Neural progenitor cell (in vitro differentiated cells): ENCODE measurements at regions not wholly inside any gene's neighbourhood (a gene's known extent, or its start where the extent isn't known, plus 50 kb on each side); places are given as distances from the start of the nearest gene placed in this dataset.

Experiments
- DNase-seq: peaks from one replicate; pipeline ENCODE4 v3.0.0-alpha.2; 2016; ENCODE audit warnings: low spot score
- H2AFZ ChIP-seq: fragments of 200-600 bp; sonication (generic); replicated peaks from 2 replicates; pipeline ENCODE4 v1.6.1; 2016; ENCODE audit warnings: antibody characterized with exemption
- H3F3A ChIP-seq: fragments of 200-600 bp; sonication (generic); 2 replicates; pipeline ENCODE4 v1.6.1; 2016; ENCODE audit warnings: antibody characterized with exemption, low read depth
- H3K27ac ChIP-seq: fragments of 200-600 bp; sonication (generic); 2 replicates; pipeline ENCODE4 v1.5.1; 2016; ENCODE audit warnings: mild to moderate bottlenecking
- H3K27me3 ChIP-seq: fragments of 200-600 bp; sonication (generic); 2 replicates; pipeline ENCODE4 v1.6.1; 2016; ENCODE audit warnings: mild to moderate bottlenecking, moderate library complexity
- H3K36me3 ChIP-seq: fragments of 200-600 bp; sonication (generic); 2 replicates; pipeline ENCODE4 v1.5.1; 2016
- H3K4me1 ChIP-seq: fragments of 200-600 bp; sonication (generic); 2 replicates; pipeline ENCODE4 v1.6.1; 2016; ENCODE audit warnings: mixed run types
- H3K4me2 ChIP-seq: fragments of 200-600 bp; sonication (generic); 2 replicates; pipeline ENCODE4 v1.6.1; 2016
- H3K4me3 ChIP-seq: fragments of 200-600 bp; sonication (generic); 2 replicates; pipeline ENCODE4 v1.5.1; 2016
- H3K79me2 ChIP-seq: fragments of 200-600 bp; sonication (generic); 2 replicates; pipeline ENCODE4 v1.6.1; 2016; ENCODE audit warnings: low read depth
- H3K9ac ChIP-seq: fragments of 200-600 bp; sonication (generic); 2 replicates; pipeline ENCODE4 v1.6.1; 2016
- H3K9me3 ChIP-seq: fragments of 200-600 bp; sonication (generic); 2 replicates; pipeline ENCODE4 v1.5.1; 2016; ENCODE audit warnings: low read depth
- H4K20me1 ChIP-seq: fragments of 200-600 bp; sonication (generic); 2 replicates; pipeline ENCODE4 v1.6.1; 2016; ENCODE audit warnings: low read depth
- H3K27ac Mint-ChIP-seq: 3 replicates; pipeline ENCODE4 v1.8.0; 2021; ENCODE audit warnings: mixed read lengths
- H3K27me3 Mint-ChIP-seq: 2 replicates; pipeline ENCODE4 v1.8.0; 2022; ENCODE audit warnings: low read depth, mild to moderate bottlenecking, inconsistent platforms, moderate library complexity, mixed read lengths; ENCODE audit not compliant: insufficient read depth
- H3K36me3 Mint-ChIP-seq: 3 replicates; pipeline ENCODE4 v1.8.0; 2021; ENCODE audit warnings: mixed read lengths
- H3K4me1 Mint-ChIP-seq: 3 replicates; pipeline ENCODE4 v1.8.0; 2021; ENCODE audit warnings: mixed read lengths
- H3K4me3 Mint-ChIP-seq: 3 replicates; pipeline ENCODE4 v1.8.0; 2021; ENCODE audit warnings: mild to moderate bottlenecking, moderate library complexity, mixed read lengths
- H3K9me3 Mint-ChIP-seq: 3 replicates; pipeline ENCODE4 v1.8.0; 2020; ENCODE audit warnings: mixed read lengths
- EZH2 ChIP-seq: fragments of 200-600 bp; sonication (generic); IDR thresholded peaks from 2 replicates; pipeline ENCODE4 v1.6.1; 2017; ENCODE audit warnings: antibody characterized with exemption, mild to moderate bottlenecking, moderate library complexity
- EZH2phosphoT487 ChIP-seq: fragments of 200-600 bp; sonication (generic); IDR thresholded peaks from 2 replicates; pipeline ENCODE4 v1.6.1; 2017; ENCODE audit warnings: antibody characterized with exemption
- TF ChIP-seq, protein P1 (sequence below): fragments of 200-600 bp; sonication (generic); IDR thresholded peaks from 2 replicates; pipeline ENCODE4 v1.5.1; 2017; ENCODE audit warnings: antibody characterized with exemption, mild to moderate bottlenecking

DNA sequence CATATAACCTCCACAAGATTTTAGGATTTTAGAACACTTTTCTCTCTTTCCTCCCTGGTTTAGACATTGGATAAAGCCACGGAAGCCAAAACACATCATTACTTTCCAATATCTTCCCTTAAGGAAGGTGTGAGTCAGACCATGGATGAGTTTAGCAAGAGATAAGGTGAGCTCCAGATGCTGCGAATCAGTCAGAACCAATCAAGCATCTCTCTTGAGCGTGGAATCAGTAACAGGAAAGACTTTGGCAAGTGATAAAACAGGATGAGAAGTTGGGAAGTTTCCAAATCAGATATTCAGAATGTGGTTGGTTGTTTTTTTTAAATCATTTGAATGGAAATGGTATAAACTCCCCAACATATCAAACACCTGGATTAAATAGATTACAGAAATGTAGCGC is 397.8 kb downstream of the EFNA5 start:
- H3K9ac ChIP-seq: no peak overlapping the region
- H3K4me2 ChIP-seq: no peak overlapping the region
- H3K27ac ChIP-seq: no peak overlapping the region
- H3K36me3 Mint-ChIP-seq: no peaks in the 10 kb centered on the region
- H3K79me2 ChIP-seq: no peaks in the 10 kb centered on the region
- H4K20me1 ChIP-seq: no peaks in the 10 kb centered on the region
- H3K27me3 Mint-ChIP-seq: no peaks in the 10 kb centered on the region
- H3K4me1 ChIP-seq: peaks cover 10% of the 10 kb centered on the region
- no peaks in the 10 kb centered on the region for H3F3A ChIP-seq
- no peak overlapping the region for H3K4me3 ChIP-seq
- no peak overlapping the region for H3K4me3 Mint-ChIP-seq
- no peaks in the 10 kb centered on the region for H3K9me3 Mint-ChIP-seq
- H3K27ac Mint-ChIP-seq: no peak overlapping the region
- H3K4me1 Mint-ChIP-seq: peaks cover 3% of the 10 kb centered on the region
- H3K36me3 ChIP-seq: no peaks in the 10 kb centered on the region
- no peaks in the 10 kb centered on the region for H3K27me3 ChIP-seq
- no peak for DNase-seq
- no peak overlapping the region for H2AFZ ChIP-seq
- TF ChIP-seq, protein P1, sequence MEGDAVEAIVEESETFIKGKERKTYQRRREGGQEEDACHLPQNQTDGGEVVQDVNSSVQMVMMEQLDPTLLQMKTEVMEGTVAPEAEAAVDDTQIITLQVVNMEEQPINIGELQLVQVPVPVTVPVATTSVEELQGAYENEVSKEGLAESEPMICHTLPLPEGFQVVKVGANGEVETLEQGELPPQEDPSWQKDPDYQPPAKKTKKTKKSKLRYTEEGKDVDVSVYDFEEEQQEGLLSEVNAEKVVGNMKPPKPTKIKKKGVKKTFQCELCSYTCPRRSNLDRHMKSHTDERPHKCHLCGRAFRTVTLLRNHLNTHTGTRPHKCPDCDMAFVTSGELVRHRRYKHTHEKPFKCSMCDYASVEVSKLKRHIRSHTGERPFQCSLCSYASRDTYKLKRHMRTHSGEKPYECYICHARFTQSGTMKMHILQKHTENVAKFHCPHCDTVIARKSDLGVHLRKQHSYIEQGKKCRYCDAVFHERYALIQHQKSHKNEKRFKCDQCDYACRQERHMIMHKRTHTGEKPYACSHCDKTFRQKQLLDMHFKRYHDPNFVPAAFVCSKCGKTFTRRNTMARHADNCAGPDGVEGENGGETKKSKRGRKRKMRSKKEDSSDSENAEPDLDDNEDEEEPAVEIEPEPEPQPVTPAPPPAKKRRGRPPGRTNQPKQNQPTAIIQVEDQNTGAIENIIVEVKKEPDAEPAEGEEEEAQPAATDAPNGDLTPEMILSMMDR: no peak
- TF ChIP-seq EZH2 (no peak), EZH2phosphoT487 (no peak)
- no peaks in the 10 kb centered on the region for H3K9me3 ChIP-seq

DNA sequence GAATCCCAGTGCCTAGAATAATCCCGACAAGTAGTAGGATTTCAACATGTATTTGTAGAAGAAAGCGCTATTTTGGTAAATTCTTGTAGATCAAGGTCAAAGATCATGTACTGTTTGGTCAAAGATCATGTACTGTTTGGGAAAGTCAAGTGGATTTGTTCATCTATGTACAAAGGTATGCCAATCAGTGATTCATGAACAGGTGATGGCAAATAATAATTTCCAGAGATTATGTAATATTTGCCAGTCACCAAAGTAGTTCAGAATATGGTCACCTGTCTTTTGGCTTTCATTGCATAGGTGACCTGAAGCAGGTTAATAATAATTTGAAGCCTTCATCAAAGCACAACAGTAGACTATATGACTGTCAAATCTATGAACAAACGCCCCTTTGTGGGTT is 398.2 kb downstream of the EFNA5 start:
- Histone ChIP-seq H3K27me3 (no peaks in the 10 kb centered on the region), H3K27ac (no peak overlapping the region), H3K79me2 (no peaks in the 10 kb centered on the region), H3K9me3 (no peaks in the 10 kb centered on the region), H3K36me3 (no peaks in the 10 kb centered on the region), H2AFZ (no peak overlapping the region), H3K4me1 (peaks cover 10% of the 10 kb centered on the region), H3K4me2 (no peak overlapping the region), H3K9ac (no peak overlapping the region), H4K20me1 (no peaks in the 10 kb centered on the region), H3F3A (no peaks in the 10 kb centered on the region), H3K4me3 (no peak overlapping the region)
- no peak overlapping the region for H3K27ac Mint-ChIP-seq
- peaks cover 3% of the 10 kb centered on the region for H3K4me1 Mint-ChIP-seq
- H3K4me3 Mint-ChIP-seq: no peak overlapping the region
- H3K36me3 Mint-ChIP-seq: no peaks in the 10 kb centered on the region
- no peak for DNase-seq
- TF ChIP-seq EZH2 (no peak), EZH2phosphoT487 (no peak)
- TF ChIP-seq, protein P1: no peak
- no peaks in the 10 kb centered on the region for H3K9me3 Mint-ChIP-seq
- no peaks in the 10 kb centered on the region for H3K27me3 Mint-ChIP-seq

DNA sequence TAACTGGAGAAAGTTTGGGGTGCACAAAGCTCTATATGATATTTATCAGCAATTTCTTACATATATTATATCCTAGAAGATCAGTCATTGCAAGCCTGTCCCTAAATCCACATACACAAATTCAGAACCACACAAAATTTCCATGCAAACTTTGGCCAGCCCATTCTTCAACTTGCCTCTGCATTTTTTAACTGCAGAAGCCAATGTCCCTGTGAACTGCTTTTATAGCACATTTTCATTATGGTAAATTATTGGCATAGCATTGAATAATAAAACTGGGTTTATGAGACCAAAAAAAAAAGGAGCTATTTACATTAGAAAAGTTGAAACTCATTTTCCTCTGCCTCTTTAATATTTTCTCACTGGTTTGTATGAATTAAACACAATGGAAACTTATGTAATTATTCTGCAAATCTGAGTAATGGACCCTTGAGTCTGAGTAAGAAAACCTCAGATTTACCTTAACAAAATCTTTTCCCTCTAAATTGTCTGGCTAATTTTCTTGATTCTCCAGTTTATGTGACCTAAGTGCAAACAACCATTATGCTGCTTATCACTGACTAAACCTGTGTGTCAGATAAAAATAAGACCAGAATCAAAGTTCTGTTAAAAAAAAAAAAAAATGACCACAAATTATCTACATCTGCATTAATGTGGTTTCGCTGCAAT is 398.9 kb downstream of the EFNA5 start:
- Mint-ChIP-seq H3K9me3 (no peaks in the 10 kb centered on the region), H3K36me3 (no peaks in the 10 kb centered on the region), H3K4me1 (peaks cover 3% of the 10 kb centered on the region), H3K27me3 (no peaks in the 10 kb centered on the region), H3K27ac (no peak overlapping the region), H3K4me3 (no peak overlapping the region)
- Histone ChIP-seq H3K27ac (no peak overlapping the region), H3K36me3 (no peaks in the 10 kb centered on the region), H3K9me3 (no peaks in the 10 kb centered on the region), H3K4me1 (peaks cover 10% of the 10 kb centered on the region), H2AFZ (no peak overlapping the region), H3K79me2 (no peaks in the 10 kb centered on the region), H3K4me3 (no peak overlapping the region), H3F3A (no peaks in the 10 kb centered on the region), H3K9ac (no peak overlapping the region), H4K20me1 (no peaks in the 10 kb centered on the region), H3K4me2 (no peak overlapping the region), H3K27me3 (no peaks in the 10 kb centered on the region)
- DNase-seq: no peak
- TF ChIP-seq, protein P1: no peak
- TF ChIP-seq EZH2phosphoT487 (no peak), EZH2 (no peak)
